ENCODE measurements at regions not wholly inside any gene's neighbourhood (a gene's known extent, or its start where the extent isn't known, plus 50 kb on each side); places are given as distances from the start of the nearest gene placed in this dataset.

GRCh38 chr17:71741836-71742235, 379.0 kb upstream of the SOX9 start:
- H3K4me3 ChIP-seq (ENCODE audit: low read depth in 1 of 3, low read length in 3 of 3) = no peak overlapping the region
- peaks cover 0 to 7% (median 0%) of the 10 kb centered on the region in 4 donors for H3K27me3 ChIP-seq (ENCODE audit: control insufficient read depth in 4 of 4, insufficient read depth in 4 of 4, low read length in 3 of 4)
- TF ChIP-seq TAF1 (conservative IDR thresholded peaks at IDR 0.05) = no peak
- no peak for TF ChIP-seq MAX (IDR thresholded peaks at IDR 0.05)
- no peak for TF ChIP-seq CTCF (IDR thresholded peaks at IDR 0.05; ENCODE audit: low read depth, low read length, missing input control)
- no peak for TF ChIP-seq REST (IDR thresholded peaks at IDR 0.05)
- TF ChIP-seq ZBTB33 (IDR thresholded peaks at IDR 0.05) = no peak
- no peak for TF ChIP-seq GABPA (IDR thresholded peaks at IDR 0.05 in 1 of 2, conservative IDR thresholded peaks at IDR 0.05 in 1 of 2)
- TF ChIP-seq FOXA2 (IDR thresholded peaks at IDR 0.05) = no peak
- no peak for TF ChIP-seq HNF4A (conservative IDR thresholded peaks at IDR 0.05)
- TF ChIP-seq YY1 (IDR thresholded peaks at IDR 0.05) = no peak
- TF ChIP-seq ATF3 (IDR thresholded peaks at IDR 0.05) = no peak
- no peak for TF ChIP-seq RXRA (IDR thresholded peaks at IDR 0.05)
- no peak for TF ChIP-seq RAD21 (IDR thresholded peaks at IDR 0.05)
- TF ChIP-seq EGR1 (IDR thresholded peaks at IDR 0.05; ENCODE audit: low read depth in 2 of 2) = no peak
- TF ChIP-seq NR2F2 (IDR thresholded peaks at IDR 0.05) = no peak
- TF ChIP-seq HNF4G (IDR thresholded peaks at IDR 0.05) = no peak
- TF ChIP-seq FOXA1 (IDR thresholded peaks at IDR 0.05) = no peak
- no peak for TF ChIP-seq SP1 (IDR thresholded peaks at IDR 0.05)
- no peak for TF ChIP-seq JUND (IDR thresholded peaks at IDR 0.05)
- H3K9ac ChIP-seq (ENCODE audit: low read depth in 1 of 2, low read length in 2 of 2) = no peak overlapping the region
- no peaks in the 10 kb centered on the region for H3K4me1 ChIP-seq (ENCODE audit: control insufficient read depth in 4 of 4, insufficient read depth in 4 of 4, low read length in 3 of 4)
- DNase-seq (ENCODE audit: low spot score) = no peak
- H3K36me3 ChIP-seq (ENCODE audit: control insufficient read depth in 4 of 4, insufficient read depth in 3 of 4, low read depth in 1 of 4, low read length in 3 of 4) = no peaks in the 10 kb centered on the region
- H3K9me3 ChIP-seq (ENCODE audit: control insufficient read depth in 4 of 4, low read length in 3 of 4) = no peaks in the 10 kb centered on the region
- H3K27ac ChIP-seq (ENCODE audit: low read depth in 1 of 2, low read length in 2 of 2) = no peak overlapping the region

GRCh38 chr17:71748872-71749271, 371.9 kb upstream of the SOX9 start:
- Histone ChIP-seq H3K27me3 (ENCODE audit: control insufficient read depth in 4 of 4, insufficient read depth in 4 of 4, low read length in 3 of 4) (peaks cover 0 to 3% (median 0%) of the 10 kb centered on the region in 4 donors), H3K27ac (ENCODE audit: low read depth in 1 of 2, low read length in 2 of 2) (no peak overlapping the region), H3K36me3 (ENCODE audit: control insufficient read depth in 4 of 4, insufficient read depth in 3 of 4, low read depth in 1 of 4, low read length in 3 of 4) (no peaks in the 10 kb centered on the region), H3K9ac (ENCODE audit: low read depth in 1 of 2, low read length in 2 of 2) (no peak overlapping the region), H3K4me3 (ENCODE audit: low read depth in 1 of 3, low read length in 3 of 3) (no peak overlapping the region), H3K9me3 (ENCODE audit: control insufficient read depth in 4 of 4, low read length in 3 of 4) (no peaks in the 10 kb centered on the region), H3K4me1 (ENCODE audit: control insufficient read depth in 4 of 4, insufficient read depth in 4 of 4, low read length in 3 of 4) (no peaks in the 10 kb centered on the region)
- no peak for DNase-seq (ENCODE audit: low spot score)
- TF ChIP-seq FOXA2 (IDR thresholded peaks at IDR 0.05) (no peak), YY1 (IDR thresholded peaks at IDR 0.05) (no peak)

All from liver (tissue), 7 donors.